Esophagus mucosa (tissue), 1 donor: ENCODE measurements at regions not wholly inside any gene's neighbourhood (a gene's known extent, or its start where the extent isn't known, plus 50 kb on each side); places are given as distances from the start of the nearest gene placed in this dataset.
"Not testable (repeated sequence)": the region's sequence is repeated elsewhere in the genome, so short reads cannot be mapped to it uniquely, and the experiment has no call there.

Source experiments
- ATAC-seq: fragments of 200-7000 bp; cut with Tn5 transposase; one replicate; pipeline ENCODE4 v1.9.1; 2020
- donor health status: DM: yes; HTN: yes; CAD: no.

DNA sequence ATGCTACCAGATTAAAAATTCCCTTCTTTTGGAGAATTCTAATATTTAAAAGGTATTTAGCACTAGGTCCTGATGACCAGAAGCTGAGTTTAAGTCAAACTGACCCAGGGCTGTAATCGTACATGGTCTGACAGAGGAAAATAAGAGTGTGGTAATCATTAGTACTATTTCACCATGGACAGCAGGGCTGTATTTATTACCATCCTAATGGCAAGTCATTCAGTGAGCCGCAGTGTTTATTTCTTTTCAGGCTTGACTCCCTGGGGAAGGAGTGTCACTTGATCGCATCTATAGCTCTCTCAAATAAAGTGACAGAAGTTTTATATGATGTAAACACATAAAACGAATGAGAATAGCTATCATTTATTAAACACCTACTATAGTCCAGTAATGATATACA, 261.8 kb downstream of the BTG1 start:
- no peak for ATAC-seq

DNA sequence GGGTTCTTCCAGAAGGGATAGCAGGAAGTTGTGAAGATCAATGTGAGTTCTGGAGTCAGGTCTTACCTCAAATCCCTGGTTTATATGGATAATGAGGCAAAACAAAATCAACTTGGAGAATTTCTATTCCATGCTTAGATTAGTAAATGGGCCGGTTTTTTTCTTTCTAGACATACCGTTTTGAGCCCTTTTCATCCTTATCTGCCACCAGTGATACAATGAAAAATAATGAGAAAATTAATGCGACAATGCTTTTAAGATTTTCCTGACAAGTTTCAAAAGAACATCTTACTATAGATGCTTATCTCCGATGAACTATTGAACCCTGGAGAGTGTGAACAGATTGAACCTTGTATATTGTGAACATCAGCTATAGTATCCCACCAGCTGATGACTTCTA, 262.7 kb downstream of the BTG1 start:
- no peak for ATAC-seq

DNA sequence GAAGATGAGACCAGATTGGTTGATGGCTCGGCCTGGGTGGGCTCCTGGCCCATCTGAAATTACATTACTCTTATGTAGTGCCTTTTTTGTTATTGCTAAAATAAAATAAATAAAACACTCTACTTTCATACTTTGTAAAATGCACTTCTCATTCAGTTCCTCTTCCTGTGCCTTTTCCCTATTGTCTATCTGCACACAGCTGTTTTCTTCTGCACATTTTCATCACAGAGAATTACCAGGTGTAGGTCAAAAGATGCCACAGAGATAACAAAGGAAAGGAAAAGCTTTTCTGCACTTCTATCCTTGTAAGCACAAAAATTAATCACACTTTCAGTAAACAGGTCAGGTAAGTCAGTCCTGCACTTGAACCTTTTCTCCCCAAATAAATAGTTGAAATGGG, 265.1 kb downstream of the BTG1 start:
- no peak for ATAC-seq

DNA sequence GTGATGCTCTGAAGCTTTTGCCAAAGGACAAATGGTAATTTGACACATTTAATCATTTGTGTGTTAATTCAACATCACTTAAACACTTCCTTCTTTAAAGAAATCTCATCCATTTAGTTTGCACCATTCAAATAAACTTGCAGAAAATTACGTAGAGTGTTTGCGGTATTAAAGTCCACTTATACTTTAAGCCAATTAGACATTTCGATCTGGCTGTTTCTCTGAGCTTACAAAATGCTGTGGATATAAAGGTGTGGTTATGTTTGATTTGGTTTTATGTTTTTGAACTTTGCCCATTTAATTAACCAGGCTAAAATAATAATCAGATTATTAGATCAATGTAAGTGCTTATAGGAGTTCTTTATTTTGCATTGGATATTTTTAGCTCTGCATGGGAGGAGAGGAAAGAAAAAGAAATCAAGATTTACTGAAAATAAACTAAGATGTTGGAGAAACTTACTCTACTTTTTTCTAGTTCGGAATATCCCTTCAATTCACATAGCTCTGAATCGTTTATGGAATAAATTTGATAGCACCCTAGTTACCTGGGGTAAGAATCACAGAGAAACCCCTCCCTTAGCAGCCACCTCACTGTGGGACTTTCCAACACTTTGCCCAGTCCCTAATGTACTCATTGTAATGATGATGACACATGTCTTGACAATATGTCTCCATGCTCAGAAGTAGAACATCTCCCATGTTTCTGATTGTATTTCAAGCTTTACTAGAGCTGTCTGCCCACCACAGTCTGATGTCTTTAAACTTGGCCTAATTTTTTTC, 268.0 kb downstream of the BTG1 start:
- no peak for ATAC-seq

DNA sequence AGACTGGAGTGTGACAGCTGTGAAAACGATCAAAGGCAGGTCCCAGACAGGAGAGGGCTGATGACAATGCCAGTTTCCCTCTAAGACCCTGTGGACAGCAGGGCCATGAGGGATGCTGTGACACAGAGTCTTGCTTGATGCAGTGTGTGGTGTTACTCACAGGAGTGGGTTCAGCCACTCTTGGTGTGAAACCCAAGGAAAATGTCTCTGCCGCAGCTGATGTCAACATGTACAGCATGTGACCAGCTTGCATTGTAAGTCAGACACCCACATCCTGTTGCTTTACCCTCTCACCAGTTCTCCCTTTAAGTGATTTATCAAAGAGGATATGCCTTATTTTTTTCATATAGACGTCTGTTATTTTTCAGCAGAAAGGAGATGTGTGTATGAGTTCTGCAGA, 268.6 kb downstream of the BTG1 start:
- ATAC-seq, result peak; percentile 79

DNA sequence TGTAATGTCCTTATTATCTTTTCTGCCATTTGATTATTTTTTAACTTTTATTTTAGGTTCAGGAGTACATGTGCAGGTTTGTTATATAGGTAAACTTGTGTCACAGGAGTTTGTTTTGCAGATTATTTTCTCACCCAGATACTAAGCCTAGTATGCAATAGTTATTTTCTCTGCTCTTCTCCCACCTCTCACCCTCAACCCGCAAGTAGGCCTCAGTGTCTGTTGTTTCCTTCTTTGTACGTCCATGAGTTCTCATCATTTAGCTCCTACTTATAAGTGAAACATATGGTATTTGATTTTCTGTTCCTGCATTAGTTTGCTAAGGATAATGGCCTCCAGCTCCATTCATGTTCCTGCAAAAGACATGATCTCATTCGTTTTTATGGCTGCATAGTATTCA, 270.0 kb downstream of the BTG1 start:
- not testable (repeated sequence) for ATAC-seq

DNA sequence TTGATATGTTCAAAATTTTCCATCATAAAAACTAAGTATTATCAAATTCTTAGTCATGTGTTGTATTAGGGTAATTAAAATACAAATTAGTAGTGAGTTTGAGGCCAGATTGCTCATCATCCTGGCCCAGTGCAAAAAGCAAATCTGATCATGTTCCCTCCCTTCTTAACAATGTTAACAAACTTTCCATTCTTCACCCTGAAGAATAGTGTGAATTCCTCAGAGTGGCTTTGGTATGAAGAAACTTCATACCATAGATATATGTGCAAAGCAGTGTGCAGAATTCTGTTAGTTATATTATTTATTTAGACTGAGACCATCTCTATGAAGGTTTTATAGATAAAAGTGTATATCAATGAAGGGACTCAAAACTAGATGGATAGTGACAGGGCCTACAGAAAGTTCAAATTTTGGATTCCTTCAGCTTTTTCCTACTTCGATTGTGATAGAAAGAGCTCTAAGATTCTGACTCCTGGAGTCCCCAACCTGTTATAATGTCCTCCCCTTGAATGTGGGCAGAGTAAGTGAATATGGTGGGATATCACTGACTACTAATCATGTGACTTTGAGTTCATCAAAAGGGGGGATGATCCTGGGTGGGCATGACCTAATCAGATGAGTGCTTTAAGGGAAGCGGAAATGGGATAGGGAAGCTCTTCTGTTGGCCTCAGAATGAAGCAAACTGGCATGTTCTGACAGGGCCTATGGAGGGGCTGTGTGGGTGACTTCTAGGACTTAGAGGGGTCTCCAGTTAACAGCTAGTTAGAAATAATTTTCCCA, 271.4 kb downstream of the BTG1 start:
- no peak for ATAC-seq

DNA sequence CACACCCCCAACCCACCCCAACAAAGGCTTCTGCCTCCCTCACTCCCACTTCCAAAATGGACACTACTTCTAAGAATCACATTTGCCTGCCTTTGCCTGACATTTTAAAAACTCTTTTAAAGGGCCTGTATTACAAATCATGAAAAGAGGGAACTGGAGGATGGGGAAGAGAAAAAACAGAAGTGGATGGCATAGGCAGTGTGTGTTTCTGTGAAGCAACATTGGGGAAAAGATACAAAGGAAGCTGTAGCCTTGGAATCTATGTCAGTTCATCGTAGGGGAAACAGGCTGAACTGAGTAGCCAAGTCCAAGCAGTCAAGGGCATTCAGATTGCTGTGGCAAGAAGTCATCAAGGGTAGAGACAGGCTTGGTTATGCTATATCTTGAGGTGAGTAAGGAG, 273.9 kb downstream of the BTG1 start:
- ATAC-seq, result peak; percentile 10

DNA sequence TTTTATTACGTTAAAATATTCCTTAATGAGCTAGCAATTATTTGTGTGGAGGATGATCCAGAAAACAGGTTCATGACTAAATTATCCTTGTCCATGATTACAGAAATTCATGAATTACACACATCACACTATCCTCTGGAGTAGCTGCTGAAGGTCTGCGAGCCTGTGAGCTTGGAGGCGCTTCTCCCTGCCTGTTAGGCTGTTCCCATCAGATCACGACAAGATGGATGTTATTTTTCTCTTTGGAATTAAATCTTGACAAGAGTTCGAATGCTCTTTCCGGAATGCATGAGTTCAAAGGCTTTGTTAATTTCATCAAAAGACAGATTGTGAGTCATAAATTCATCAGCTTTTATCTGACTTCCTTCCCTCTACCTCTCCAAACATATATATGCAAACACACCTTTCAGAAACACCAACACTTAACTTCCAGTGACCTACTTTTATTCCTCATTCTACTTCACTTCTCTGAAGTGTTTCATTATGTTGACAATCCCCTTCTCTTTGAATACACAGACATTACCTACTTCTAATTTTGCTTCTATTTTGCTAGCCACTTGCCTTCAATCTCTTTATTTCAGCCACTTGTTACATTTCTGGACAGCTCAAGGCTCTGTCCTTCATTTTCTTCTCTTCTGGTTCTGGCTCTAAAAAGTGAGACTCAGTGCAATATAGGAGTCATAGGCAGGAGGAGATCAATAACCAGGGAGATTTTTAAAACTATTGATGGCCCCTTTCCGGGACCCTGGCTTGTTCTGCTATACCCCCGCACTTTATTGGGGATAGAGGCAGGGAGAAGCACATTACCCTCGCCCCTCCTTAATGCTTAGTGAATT, 274.6 kb downstream of the BTG1 start:
- no peak for ATAC-seq

DNA sequence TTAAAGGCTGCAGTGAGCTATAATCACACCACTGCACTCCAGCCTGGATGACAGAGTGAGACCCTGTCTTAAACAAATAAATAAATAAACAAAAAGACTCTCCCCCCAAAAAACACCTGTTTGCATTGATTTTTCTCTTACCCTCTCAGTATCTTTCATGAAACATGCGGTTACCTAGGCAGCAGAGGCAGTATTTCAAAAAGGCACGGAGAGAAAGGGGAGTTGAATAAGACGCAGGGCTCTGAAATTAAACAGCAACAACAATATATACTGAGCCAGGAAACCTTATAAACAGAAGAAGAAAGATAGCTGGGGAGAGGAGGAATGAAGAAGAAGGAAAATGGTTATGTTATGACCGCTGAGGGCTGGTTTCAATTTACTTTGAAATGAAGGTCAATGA, 277.6 kb downstream of the BTG1 start:
- ATAC-seq, result no peak

DNA sequence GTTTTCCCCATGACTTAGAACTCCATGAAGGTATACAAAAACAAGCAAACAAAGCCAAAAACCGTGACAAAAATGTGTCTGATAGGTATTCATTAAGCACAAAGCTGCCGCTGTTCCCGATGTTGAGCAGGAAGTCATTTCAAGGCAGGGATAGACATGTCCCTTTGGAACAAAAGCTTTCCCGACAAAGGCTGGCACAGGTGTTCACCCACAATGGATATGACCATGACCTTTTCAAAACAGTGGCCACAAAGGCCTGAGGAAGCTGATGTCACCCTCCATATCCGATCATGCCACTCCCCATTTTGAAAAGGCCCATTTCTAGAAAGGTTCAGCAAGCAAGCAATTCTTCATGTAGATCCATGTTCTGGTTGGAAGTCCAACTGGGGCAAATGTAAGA, 279.1 kb downstream of the BTG1 start:
- peak; percentile 31 for ATAC-seq

DNA sequence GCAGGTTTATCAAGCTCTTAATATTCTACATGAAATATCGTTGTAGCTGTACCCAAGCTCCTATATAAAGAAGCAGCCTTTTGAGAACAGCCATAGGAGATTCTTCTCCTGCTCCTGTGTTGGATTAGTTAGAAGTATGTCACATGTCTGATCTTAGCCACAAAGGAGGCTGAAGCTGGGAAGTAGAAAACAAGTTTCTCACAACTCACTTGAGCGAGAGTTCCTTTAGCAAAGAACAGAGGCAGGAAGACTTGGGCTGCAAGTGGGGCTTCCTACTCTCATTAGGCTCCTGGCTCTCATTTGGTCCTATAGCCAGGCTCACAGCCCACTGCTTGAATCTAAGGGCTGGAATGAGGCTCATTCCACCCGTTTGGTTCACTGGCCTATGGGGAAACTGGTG, 281.9 kb downstream of the BTG1 start:
- no peak for ATAC-seq

DNA sequence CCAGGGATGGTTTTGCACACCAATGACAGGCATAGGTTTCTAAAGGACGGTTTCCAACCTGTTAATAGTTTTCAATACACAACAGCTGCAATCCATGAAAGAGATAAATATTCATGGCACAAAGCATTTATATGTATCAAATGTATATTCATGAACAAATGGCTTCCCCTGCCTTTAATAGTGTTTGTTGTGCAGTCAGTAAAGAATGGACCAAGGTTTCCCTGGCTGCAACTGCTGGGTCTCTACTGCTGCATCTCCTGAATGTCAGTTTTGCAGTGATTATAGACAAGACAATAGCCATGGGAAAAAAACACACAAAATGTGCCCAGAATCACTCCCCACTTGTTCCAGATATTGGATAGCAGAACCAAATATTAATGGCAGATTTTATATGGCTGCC, 284.1 kb downstream of the BTG1 start:
- no peak for ATAC-seq

DNA sequence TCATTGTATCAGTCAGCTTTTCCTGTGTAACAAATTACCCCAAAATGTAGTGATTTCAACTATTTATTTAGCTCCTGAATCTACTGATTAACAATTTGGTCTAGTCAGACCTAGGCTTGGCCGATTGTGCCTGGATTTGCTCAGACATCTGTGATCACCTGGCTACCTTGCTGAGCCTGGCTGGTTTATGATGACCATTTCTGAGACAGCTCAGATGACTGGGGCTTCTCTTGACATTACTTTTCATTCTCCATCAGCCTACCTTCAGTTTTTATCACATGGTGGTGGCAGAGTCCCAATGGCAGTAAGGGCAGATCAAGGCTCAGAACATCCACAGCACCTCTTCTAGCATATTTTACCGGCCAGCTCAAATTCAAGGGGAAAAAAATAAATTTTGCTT, 286.3 kb downstream of the BTG1 start:
- ATAC-seq, result no peak

DNA sequence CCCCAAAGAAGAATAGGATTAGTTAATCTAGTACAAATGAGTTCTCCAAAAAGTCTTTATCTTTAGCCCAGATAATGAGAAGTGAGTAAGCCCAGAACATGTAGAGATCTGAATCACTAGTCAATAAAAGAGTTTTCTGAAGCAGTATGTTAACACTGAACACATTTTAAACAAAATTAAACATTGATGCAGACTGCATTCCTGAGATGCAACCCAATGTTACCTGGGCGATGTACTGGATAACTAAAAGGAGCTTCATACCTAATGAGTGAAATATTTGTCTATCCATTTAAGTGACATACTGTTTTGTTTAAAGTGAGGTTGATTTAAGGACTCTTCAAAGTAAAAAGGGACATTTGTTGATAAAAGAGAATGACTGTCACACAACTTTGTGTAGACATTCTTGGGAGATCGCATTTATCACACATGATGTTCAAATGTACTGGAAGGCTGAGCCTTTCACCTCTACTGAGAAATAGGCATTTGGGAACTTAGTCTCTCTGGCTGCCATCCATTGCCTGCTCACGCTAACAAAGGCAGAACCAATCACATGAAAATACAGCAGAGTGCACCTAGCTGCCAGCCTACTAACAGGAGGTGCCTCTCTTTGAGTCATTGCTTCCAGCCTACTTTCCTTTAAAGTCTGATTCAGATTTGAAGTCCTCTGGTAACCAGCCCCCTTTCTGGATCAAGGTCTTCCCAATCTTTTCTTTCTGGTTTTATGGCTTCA, 287.7 kb downstream of the BTG1 start:
- ATAC-seq, result no peak

DNA sequence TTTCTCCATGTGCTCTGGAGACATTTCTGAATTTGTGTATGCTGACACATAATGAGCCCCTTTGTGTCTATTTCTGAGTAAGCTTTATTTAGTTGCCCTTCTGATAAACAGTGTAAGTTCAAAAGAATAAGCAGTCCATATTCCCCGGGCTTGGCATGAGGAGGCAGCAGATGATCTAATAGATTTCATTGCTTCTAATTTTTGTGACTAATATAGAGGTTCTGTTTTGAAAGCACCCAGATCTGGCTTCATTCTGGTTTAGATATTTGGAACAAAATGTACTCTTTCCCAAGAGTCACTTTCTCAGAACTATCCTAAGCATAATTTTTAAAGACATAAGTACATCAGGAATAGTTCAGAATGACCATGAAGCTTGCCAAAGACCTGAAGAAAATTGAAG, 290.9 kb downstream of the BTG1 start:
- ATAC-seq, result no peak

DNA sequence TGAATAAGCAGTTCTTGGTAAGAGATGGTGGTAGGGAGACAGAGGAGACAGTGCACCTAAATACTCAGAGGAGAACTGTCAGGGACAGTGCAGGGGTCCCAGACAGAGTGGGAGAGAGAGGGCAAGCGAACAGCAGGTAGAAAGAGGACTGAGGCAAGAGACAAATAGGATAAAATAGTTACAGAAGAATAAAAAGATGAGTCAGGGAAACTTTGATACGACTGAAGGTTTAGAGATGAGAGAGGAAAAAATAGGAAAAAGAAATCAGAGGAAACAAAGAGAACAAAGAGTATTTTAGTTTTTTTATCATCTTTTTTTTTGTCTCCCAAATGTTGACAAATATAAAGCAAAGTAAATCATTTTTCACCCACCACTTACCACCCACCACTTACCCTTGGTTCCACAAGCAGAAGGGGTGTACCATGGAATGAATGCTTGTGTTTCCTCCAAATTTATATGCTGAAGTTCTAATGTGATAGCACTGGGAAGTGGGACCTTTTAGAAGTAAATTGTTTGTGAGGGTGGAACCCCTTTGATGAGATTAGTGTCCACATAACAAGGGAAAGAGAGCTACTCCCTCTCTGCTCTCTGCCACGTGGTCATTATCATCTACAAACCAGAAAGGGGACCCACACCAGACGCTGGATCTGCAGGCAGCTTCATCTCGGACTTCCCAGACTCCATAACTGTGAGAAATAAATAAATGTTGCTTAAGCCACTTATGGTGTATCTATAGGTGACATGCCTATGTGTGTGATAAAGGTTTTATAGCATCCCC, 292.1 kb downstream of the BTG1 start:
- ATAC-seq, result no peak

DNA sequence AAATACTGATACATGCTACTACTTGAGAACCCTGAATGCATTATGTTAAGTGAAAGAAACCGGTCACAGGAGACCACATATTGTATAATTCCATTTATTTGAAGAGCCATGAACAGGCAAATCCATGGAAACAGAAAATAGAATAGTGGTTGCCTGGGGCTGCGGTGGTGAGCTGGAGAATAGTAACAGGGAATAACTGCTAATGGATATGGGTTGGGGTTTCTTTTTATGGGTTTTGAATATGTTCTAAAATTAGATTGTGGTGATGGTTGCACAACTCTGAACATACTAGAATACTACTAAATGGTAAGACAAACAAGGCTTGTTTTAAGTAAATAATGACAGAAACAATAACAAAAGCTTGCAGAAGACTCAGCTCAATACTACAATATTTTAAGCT, 293.0 kb downstream of the BTG1 start:
- no peak for ATAC-seq

DNA sequence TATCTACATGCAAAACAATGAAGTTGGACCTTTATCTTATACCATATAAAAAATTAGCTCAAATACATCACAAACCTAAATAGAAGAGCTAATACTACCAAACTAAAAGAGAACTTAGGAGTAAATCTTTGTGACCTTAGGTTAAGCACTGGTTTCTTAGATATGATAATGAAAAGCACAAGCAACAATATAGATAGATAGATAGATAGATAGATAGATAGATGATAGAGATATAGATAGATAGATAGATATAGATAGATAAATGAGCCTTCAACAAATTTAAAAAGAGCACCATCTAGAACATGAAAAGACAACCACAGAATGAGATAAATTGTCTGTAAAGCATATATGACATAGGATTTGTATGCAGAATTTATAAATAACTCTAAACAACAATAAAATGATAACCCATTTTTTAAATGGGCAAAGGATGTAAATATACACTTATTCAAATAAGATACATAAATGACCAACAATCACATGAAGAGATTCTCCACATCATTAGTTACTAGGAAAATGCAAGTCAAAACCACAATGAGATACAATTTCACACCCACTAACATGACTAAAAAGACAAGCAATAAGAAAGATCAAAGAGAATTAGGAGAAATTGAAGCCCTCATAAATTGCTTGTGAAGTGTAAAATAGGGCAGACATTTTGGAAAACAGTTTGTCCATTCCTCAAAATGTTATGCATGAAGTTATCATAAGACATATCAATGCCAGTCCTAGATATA, 293.7 kb downstream of the BTG1 start:
- no peak for ATAC-seq

DNA sequence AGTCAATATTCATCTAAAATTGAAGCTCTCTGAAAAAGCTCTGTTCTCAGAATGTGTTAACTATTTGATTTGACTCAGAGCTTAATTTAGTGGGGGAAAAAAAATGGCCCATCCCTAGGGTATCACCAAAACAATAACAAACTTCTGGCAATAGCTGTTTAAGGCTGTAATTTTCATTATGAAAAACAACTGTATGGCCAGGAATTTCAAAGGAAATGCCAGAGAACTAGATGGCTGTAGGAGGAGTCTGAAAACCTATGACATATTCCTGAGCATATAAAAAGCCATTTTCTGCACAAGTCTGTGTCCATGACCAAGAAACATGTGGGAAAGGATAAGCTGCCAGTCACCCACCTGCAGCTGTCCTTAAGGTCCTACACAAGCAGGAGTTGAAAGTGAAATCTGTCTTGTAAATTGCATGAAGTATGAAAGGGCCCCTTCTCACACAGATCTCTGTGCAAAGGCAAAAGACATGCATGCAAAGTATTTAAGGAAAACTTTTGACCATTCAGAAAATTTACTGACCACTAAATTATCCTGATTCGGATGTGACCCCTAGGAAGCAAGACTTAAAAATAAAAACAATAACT, 299.1 kb downstream of the BTG1 start:
- no peak for ATAC-seq

DNA sequence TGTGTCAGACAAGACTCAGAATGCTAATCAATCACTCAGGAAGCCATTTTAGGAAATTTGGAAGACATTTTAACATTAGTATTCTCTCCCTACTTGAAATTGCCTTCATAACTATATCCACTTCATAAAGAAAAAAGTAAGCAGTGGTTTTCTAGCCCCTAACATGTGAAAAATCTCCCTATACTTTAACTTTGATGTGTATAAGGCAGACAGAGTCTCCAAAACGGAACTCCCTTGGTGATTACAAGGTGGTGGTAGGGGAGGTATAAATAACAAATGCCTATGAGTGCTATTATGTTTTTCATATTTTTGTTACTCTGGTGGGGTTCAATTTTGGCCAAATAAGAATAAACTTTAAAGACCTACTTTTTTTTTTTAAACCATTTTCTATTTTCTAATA, 300.3 kb downstream of the BTG1 start:
- ATAC-seq, result no peak
